ENCODE measurements at regions not wholly inside any gene's neighbourhood (a gene's known extent, or its start where the extent isn't known, plus 50 kb on each side); places are given as distances from the start of the nearest gene placed in this dataset.

- H3K4me3 ChIP-seq (ENCODE audit: low read depth, low read length), result no peak overlapping the region
- no peak for TF ChIP-seq CTCF (IDR thresholded peaks at IDR 0.05; ENCODE audit: low read depth, low read length)
Measured at GRCh38 chr5:72046106-72046505, 61.2 kb upstream of the MAP1B start.

- no peak overlapping the region for H3K4me3 ChIP-seq (ENCODE audit: low read depth, low read length)
- no peak for TF ChIP-seq CTCF (IDR thresholded peaks at IDR 0.05; ENCODE audit: low read depth, low read length)
Measured at GRCh38 chr5:72055636-72056035, 51.6 kb upstream of the MAP1B start.
